Ovary (tissue), 7 donors: ENCODE measurements at regions not wholly inside any gene's neighbourhood (a gene's known extent, or its start where the extent isn't known, plus 50 kb on each side); places are given as distances from the start of the nearest gene placed in this dataset.

Source experiments
- DNase-seq, 5 donors: peaks; one replicate each; pipeline ENCODE4 v3.0.0-alpha.2; 2019 to 2020
- H3K27ac ChIP-seq, 2 donors: fragments of 200-600 bp; one replicate each; pipeline versions ENCODE4 v1.5.1 to v1.8.0; 2019 to 2022
- H3K27me3 ChIP-seq: fragments of 200-600 bp; one replicate; pipeline ENCODE4 v1.8.0; 2022
- H3K36me3 ChIP-seq: fragments of 200-600 bp; sonication (generic); one replicate; pipeline ENCODE4 v1.5.1; 2019
- H3K4me1 ChIP-seq: one replicate; pipeline ENCODE4 v1.8.1; 2013; ENCODE audit warnings: mild to moderate bottlenecking, moderate library complexity; ENCODE audit not compliant: insufficient read depth
- H3K4me3 ChIP-seq: fragments of 200-600 bp; sonication (generic); one replicate; pipeline ENCODE4 v1.5.1; 2017
- H3K9me3 ChIP-seq, 2 donors: fragments of 200-600 bp in 1 of 2; sonication (generic) in 1 of 2; one replicate each; pipeline versions ENCODE4 v1.5.1 to v1.8.1; 2013 to 2019; ENCODE audit warnings: mild to moderate bottlenecking in 1 of 2, moderate library complexity in 1 of 2
- EP300 ChIP-seq: sonication (generic); formaldehyde crosslinking; IDR thresholded peaks from one replicate; pipeline ENCODE4 v1.6.1; 2017; ENCODE audit warnings: antibody characterized with exemption
- POLR2A ChIP-seq: fragments of 450-650 bp; IDR thresholded peaks from one replicate; pipeline ENCODE4 v1.6.1; 2017; ENCODE audit warnings: antibody characterized with exemption, mild to moderate bottlenecking, moderate library complexity
- WGBS, 3 donors: extraction: QIAGEN DNeasy Blood & Tissue Kit in 1 of 3; methylation state at CpG; one replicate each; pipeline versions ENCODE4 v1.1.5 to v1.1.7; 2013 to 2017; 5-methylcytosine and 5-hydroxymethylcytosine counted together
- intact Hi-C, 4 donors: fragments of 100-400 bp; cut with DNase I; formaldehyde crosslinking; loops; one replicate each; pipeline versions ENCODE4 v1.11.0 to v1.15.1; 2022 to 2023
- TF ChIP-seq, protein P1 (sequence below), 3 donors: fragments of 450-650 bp in 2 of 3; fragments of 200-600 bp in 1 of 3; IDR thresholded peaks; one replicate each; pipeline versions ENCODE4 v1.5.1 to v1.8.0; 2016 to 2022; ENCODE audit warnings: antibody characterized with exemption in 3 of 3, mild to moderate bottlenecking in 1 of 3
- donor health status: DM: no; HTN: no; CAD: no; lungs with moderate emphysema.
- donor health status: DM: no; HTN: no; CAD: no.
- donor health status: Bipolar disorder and iron deficiency.
- donor health status: DM: no; HTN: no; CAD: no.
- donor health status: DM: yes; HTN: yes; CAD: no.

GRCh38 chr4:171022824-171023230 is 790.4 kb upstream of the GALNTL6 start:
- H3K4me3 ChIP-seq: no peak overlapping the region
- intact Hi-C loops: no loop called here
- WGBS, 3 donors: 42 to 62% (median 46%) methylated on average over 3 of the region's 3 CpGs
- H3K9me3 ChIP-seq: no peaks in the 10 kb centered on the region
- no peak overlapping the region for H3K27ac ChIP-seq
- H3K4me1 ChIP-seq: no peaks in the 10 kb centered on the region
- TF ChIP-seq, protein P1, sequence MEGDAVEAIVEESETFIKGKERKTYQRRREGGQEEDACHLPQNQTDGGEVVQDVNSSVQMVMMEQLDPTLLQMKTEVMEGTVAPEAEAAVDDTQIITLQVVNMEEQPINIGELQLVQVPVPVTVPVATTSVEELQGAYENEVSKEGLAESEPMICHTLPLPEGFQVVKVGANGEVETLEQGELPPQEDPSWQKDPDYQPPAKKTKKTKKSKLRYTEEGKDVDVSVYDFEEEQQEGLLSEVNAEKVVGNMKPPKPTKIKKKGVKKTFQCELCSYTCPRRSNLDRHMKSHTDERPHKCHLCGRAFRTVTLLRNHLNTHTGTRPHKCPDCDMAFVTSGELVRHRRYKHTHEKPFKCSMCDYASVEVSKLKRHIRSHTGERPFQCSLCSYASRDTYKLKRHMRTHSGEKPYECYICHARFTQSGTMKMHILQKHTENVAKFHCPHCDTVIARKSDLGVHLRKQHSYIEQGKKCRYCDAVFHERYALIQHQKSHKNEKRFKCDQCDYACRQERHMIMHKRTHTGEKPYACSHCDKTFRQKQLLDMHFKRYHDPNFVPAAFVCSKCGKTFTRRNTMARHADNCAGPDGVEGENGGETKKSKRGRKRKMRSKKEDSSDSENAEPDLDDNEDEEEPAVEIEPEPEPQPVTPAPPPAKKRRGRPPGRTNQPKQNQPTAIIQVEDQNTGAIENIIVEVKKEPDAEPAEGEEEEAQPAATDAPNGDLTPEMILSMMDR (IDR thresholded peaks at IDR 0.05): no peak
- TF ChIP-seq EP300 (no peak), POLR2A (no peak)
- DNase-seq: no peak
- H3K36me3 ChIP-seq: no peaks in the 10 kb centered on the region
- H3K27me3 ChIP-seq: no peaks in the 10 kb centered on the region

DNA sequence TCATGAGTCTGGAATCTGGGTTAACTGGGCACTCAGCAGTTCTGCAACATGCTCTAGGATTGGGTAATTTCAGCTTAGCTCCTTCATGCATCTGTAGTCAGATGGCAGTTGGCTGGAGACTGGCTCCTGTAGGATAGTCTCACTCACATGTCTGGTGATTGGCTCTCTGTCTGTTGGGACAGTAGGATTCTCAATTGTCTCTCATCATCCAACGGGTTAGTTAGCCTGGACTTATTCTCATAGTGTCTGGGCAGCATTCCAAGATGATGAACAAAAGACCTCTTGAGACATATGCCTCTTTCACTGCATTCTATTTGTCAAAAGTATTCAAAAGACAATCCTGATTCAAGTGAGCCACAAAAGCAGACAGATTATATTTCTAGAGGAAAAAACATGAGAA is 795.6 kb upstream of the GALNTL6 start:
- DNase-seq: no peak
- Histone ChIP-seq H3K27ac (no peak overlapping the region), H3K4me1 (no peaks in the 10 kb centered on the region), H3K27me3 (no peaks in the 10 kb centered on the region), H3K4me3 (no peak overlapping the region), H3K36me3 (no peaks in the 10 kb centered on the region), H3K9me3 (no peaks in the 10 kb centered on the region)
- intact Hi-C loops: no loop called here
- no peak for TF ChIP-seq POLR2A
- TF ChIP-seq EP300: no peak
- TF ChIP-seq, protein P1 (IDR thresholded peaks at IDR 0.05): no peak
- WGBS, 3 donors: 0 to 16% (median 10%) methylated on average over 1 of the region's 1 CpG

GRCh38 chr4:171016145-171016544 is 797.1 kb upstream of the GALNTL6 start:
- no peak for TF ChIP-seq POLR2A
- TF ChIP-seq, protein P1 (IDR thresholded peaks at IDR 0.05): no peak
- no peak for TF ChIP-seq EP300
- Histone ChIP-seq H3K36me3 (no peaks in the 10 kb centered on the region), H3K4me1 (no peaks in the 10 kb centered on the region), H3K27ac (no peak overlapping the region), H3K27me3 (no peaks in the 10 kb centered on the region), H3K4me3 (no peak overlapping the region), H3K9me3 (no peaks in the 10 kb centered on the region)
- WGBS, 3 donors: 41 to 74% (median 44%) methylated on average over 2 of the region's 2 CpGs
- no peak for DNase-seq
- intact Hi-C loops: no loop called here

DNA sequence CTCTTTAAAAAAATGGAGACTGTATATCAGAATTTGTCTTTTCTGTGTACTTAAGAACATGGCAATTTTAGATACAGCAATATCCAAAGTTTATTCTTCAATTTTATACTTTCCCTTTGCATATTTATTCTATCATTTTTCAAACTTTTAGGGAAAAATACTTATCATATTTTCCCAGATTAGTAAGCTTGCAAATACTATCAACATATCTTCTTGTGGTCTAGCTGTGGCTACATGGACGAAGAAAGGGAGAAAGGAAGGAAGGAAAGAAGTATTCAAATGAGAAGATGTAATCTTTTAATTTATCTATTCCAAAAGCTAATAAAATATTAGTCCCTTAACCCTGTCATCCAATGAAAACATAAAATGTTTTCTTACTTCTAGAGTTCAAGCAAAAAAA is 797.8 kb upstream of the GALNTL6 start:
- no peak for DNase-seq
- WGBS, 3 donors: 19 to 27% (median 19%) methylated on average over 1 of the region's 1 CpG
- intact Hi-C loops: no loop called here
- no peaks in the 10 kb centered on the region for H3K9me3 ChIP-seq
- TF ChIP-seq, protein P1 (IDR thresholded peaks at IDR 0.05): no peak
- TF ChIP-seq EP300 (no peak), POLR2A (no peak)
- no peaks in the 10 kb centered on the region for H3K27me3 ChIP-seq
- H3K27ac ChIP-seq: no peak overlapping the region
- no peaks in the 10 kb centered on the region for H3K36me3 ChIP-seq
- H3K4me3 ChIP-seq: no peak overlapping the region
- no peaks in the 10 kb centered on the region for H3K4me1 ChIP-seq
